ENCODE measurements at regions not wholly inside any gene's neighbourhood (a gene's known extent, or its start where the extent isn't known, plus 50 kb on each side); places are given as distances from the start of the nearest gene placed in this dataset.

DNA sequence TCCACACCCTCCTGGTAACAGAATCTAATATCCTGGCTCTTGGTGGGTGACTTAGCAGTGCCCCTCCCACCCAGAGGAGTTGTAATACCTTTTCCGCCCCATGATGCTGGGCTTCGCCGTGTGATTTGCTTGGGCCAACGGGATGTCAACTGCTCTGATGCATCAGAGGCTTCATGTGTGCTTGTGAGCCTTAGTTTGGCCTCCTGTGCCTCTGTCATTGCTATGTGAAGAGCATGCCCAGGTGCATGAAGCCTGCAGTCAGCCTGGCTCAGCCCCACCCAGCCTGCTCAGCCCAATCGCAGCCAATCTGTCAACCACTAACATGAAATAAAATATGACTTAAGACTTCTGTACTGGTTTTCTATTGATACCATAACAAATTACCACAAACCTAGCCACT, 201.2 kb upstream of the RPL38 start (continued):
- TF ChIP-seq LEF1 (IDR thresholded peaks at IDR 0.05) = no peak

DNA sequence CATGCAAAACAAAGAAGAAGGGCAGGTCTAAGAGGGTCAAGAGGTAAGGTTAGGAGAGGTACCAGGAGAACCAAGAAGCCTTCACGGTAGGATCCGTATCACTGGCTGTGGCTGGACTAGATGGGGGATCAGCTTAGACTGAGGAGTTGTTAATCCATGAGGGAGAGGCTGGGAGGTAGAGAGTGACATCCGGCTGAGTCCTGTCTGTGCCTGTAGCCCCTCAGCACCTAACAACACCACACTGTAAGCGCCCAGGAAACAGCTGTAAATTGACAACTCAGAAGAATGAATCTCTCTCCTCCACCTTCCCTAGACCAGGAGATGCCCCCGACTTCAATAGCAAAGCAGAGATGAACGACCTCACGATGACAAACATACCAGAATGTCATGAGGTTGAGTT, 199.4 kb upstream of the RPL38 start:
- Histone ChIP-seq H2AFZ (ENCODE audit: low read depth, low read length) (no peak overlapping the region), H3K4me3 (no peak overlapping the region), H3K79me2 (ENCODE audit: control insufficient read depth, insufficient read depth, low read length) (no peaks in the 10 kb centered on the region), H3K27ac (ENCODE audit: extremely low read depth, low read depth, low read length) (no peak overlapping the region), H3K4me1 (replicated peaks in 1 of 2; ENCODE audit: control insufficient read depth in 2 of 2, insufficient read depth in 2 of 2, low read length in 2 of 2) (no peaks in the 10 kb centered on the region), H3K4me2 (ENCODE audit: insufficient read depth, low read length) (no peak overlapping the region), H3K9me3 (replicated peaks; ENCODE audit: control insufficient read depth, insufficient read depth, low read depth, low read length) (no peaks in the 10 kb centered on the region), H4K20me1 (replicated peaks; ENCODE audit: control insufficient read depth, insufficient read depth, low read length) (peaks cover 7% of the 10 kb centered on the region; the same call in 1 of the 2 replicates), H3K9ac (ENCODE audit: insufficient read depth in 1 of 2, low read depth in 2 of 2, low read length in 2 of 2) (no peak overlapping the region), H3K9me1 (ENCODE audit: control insufficient read depth, insufficient read depth, low read length) (peaks cover 3% of the 10 kb centered on the region), H3K36me3 (ENCODE audit: control insufficient read depth, insufficient read depth, low read length) (no peaks in the 10 kb centered on the region), H3K27me3 (ENCODE audit: control insufficient read depth in 2 of 2, insufficient read depth in 2 of 2, low read length in 2 of 2) (peaks cover 2 to 21% of the 10 kb centered on the region in 2 experiments; a peak in 3 of 5 replicates)
- intact Hi-C loops (cut with micrococcal nuclease) = no loop called here
- no TSS peak for BruUV-seq (replicated peaks)
- in situ Hi-C loops (cut with MboI) = no loop called here
- ChIA-PET CTCF (ENCODE audit: low intra/inter-chr PET ratio) (no interaction called here), POLR2A (interaction anchor here (0.9 to 1.1 kb wide), 2 partner anchors 10 to 199 kb away, joined by 4 to 5 read pairs; partner anchors contain the start of gene RPL38)
- no peak for FAIRE-seq
- no peak for DNase-seq (ENCODE audit: extremely low read depth in 1 of 4, low spot score in 3 of 4)
- ATAC-seq = no peak
- 2% methylated on average over 7 of the region's 7 CpGs for WGBS (ENCODE audit: insufficient coverage, low coverage, missing lambda C conversion rate)
- TF ChIP-seq ZNF764 (CRISPR knock-in tag; IDR thresholded peaks at IDR 0.05; ENCODE audit: low read depth) (no peak), ZNF133 (CRISPR knock-in tag; IDR thresholded peaks at IDR 0.05) (no peak), NR2C2 (CRISPR knock-in tag; IDR thresholded peaks at IDR 0.05) (no peak), NR2C2 (tag; IDR thresholded peaks at IDR 0.05) (no peak), ZNF324 (CRISPR knock-in tag; IDR thresholded peaks at IDR 0.05) (no peak), CAMTA2 (CRISPR knock-in tag; conservative IDR thresholded peaks at IDR 0.05) (no peak), PHF20 (IDR thresholded peaks at IDR 0.05; ENCODE audit: partially characterized antibody) (no peak), NEUROD1 (IDR thresholded peaks at IDR 0.05; ENCODE audit: borderline replicate concordance, low read depth, low read length, partially characterized antibody) (no peak), HDAC1 (IDR thresholded peaks at IDR 0.05) (no peak), CEBPB (tag; IDR thresholded peaks at IDR 0.05) (no peak), FOSL1 (tag; conservative IDR thresholded peaks at IDR 0.05) (no peak)
- TF ChIP-seq, protein P1, sequence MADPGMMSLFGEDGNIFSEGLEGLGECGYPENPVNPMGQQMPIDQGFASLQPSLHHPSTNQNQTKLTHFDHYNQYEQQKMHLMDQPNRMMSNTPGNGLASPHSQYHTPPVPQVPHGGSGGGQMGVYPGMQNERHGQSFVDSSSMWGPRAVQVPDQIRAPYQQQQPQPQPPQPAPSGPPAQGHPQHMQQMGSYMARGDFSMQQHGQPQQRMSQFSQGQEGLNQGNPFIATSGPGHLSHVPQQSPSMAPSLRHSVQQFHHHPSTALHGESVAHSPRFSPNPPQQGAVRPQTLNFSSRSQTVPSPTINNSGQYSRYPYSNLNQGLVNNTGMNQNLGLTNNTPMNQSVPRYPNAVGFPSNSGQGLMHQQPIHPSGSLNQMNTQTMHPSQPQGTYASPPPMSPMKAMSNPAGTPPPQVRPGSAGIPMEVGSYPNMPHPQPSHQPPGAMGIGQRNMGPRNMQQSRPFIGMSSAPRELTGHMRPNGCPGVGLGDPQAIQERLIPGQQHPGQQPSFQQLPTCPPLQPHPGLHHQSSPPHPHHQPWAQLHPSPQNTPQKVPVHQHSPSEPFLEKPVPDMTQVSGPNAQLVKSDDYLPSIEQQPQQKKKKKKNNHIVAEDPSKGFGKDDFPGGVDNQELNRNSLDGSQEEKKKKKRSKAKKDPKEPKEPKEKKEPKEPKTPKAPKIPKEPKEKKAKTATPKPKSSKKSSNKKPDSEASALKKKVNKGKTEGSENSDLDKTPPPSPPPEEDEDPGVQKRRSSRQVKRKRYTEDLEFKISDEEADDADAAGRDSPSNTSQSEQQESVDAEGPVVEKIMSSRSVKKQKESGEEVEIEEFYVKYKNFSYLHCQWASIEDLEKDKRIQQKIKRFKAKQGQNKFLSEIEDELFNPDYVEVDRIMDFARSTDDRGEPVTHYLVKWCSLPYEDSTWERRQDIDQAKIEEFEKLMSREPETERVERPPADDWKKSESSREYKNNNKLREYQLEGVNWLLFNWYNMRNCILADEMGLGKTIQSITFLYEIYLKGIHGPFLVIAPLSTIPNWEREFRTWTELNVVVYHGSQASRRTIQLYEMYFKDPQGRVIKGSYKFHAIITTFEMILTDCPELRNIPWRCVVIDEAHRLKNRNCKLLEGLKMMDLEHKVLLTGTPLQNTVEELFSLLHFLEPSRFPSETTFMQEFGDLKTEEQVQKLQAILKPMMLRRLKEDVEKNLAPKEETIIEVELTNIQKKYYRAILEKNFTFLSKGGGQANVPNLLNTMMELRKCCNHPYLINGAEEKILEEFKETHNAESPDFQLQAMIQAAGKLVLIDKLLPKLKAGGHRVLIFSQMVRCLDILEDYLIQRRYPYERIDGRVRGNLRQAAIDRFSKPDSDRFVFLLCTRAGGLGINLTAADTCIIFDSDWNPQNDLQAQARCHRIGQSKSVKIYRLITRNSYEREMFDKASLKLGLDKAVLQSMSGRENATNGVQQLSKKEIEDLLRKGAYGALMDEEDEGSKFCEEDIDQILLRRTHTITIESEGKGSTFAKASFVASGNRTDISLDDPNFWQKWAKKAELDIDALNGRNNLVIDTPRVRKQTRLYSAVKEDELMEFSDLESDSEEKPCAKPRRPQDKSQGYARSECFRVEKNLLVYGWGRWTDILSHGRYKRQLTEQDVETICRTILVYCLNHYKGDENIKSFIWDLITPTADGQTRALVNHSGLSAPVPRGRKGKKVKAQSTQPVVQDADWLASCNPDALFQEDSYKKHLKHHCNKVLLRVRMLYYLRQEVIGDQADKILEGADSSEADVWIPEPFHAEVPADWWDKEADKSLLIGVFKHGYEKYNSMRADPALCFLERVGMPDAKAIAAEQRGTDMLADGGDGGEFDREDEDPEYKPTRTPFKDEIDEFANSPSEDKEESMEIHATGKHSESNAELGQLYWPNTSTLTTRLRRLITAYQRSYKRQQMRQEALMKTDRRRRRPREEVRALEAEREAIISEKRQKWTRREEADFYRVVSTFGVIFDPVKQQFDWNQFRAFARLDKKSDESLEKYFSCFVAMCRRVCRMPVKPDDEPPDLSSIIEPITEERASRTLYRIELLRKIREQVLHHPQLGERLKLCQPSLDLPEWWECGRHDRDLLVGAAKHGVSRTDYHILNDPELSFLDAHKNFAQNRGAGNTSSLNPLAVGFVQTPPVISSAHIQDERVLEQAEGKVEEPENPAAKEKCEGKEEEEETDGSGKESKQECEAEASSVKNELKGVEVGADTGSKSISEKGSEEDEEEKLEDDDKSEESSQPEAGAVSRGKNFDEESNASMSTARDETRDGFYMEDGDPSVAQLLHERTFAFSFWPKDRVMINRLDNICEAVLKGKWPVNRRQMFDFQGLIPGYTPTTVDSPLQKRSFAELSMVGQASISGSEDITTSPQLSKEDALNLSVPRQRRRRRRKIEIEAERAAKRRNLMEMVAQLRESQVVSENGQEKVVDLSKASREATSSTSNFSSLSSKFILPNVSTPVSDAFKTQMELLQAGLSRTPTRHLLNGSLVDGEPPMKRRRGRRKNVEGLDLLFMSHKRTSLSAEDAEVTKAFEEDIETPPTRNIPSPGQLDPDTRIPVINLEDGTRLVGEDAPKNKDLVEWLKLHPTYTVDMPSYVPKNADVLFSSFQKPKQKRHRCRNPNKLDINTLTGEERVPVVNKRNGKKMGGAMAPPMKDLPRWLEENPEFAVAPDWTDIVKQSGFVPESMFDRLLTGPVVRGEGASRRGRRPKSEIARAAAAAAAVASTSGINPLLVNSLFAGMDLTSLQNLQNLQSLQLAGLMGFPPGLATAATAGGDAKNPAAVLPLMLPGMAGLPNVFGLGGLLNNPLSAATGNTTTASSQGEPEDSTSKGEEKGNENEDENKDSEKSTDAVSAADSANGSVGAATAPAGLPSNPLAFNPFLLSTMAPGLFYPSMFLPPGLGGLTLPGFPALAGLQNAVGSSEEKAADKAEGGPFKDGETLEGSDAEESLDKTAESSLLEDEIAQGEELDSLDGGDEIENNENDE (IDR thresholded peaks at IDR 0.05; ENCODE audit: low read depth, low read length) = no peak
